ENCODE measurements at regions not wholly inside any gene's neighbourhood (a gene's known extent, or its start where the extent isn't known, plus 50 kb on each side); places are given as distances from the start of the nearest gene placed in this dataset.

DNA sequence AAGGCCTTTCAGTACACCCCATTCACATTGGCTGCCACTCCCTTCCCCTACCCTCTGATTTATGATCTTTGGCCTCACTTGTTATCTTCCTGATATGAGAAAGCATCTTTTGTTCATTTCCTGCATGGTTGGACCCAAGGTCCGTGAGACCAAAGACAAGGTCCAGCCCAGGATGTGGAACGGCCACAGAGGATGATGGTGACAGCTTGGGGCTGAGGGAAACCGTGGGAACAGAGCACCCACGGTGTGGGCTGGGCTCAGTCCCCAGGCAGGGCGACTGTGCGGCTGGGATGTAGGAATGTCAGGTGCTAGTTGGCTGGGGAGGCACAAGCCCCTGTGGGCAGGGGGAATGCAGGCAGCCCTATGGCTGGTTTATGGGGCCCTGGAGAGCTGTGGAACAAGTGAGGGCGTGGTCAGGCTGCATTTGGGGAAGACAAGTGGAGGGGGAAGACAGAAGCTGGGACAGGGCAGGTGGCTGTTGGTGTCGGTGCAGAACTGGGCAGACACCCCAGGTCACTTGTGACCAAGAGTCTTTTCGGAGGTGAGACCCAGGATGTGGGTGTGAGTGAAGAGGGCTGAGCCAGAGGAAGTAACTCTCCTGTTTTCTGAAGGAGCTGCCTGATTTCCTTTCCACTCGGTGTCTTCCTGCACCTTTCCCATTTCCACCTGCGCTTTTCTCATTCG lies 51.7 kb upstream of the IGFBP3 start:
- DNase-seq: no peak

DNA sequence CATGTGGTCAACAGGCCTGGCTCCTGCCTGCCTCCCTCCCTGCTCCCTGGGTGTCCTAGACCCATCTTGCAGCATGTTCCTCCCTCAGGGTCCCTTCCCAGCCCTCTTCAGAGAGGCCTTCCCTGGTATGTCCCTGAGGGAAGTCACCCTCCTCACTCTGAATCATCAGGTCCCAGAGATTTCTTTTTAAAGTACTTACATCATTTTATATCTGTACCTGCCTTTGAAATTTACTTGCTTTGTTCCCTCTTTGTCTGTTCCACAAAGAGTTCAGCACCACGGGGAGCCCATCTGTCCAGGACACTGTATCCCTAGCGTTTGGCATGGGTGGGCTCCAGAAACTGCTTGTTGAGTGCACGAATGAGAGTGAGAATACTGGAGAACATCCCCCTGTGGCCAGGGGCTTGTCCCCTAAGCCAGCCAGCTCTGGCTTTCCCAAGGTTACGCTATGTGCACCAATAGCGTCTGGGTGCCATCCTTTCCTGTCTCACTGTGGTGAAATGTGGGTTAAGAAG lies 50.6 kb upstream of the IGFBP3 start:
- no peak for DNase-seq

DNA sequence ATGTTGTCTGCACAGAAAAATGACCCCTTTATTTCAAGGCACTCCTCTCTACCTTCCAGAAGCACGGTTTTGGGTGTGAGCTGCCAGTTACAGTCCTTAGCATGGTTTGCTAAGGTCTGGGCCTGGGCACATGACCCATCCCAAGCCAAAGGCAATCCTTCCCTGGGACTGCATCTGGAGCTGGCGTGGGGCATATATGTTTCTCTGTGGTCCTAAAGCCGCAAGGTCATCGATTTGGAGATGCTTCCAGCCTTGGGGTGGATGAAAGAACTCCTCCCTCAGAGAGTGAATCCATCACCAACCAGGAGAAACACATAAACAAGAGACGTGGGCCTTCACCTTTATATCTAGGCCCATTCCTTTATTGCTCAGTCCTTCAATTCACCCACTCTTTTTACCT lies 50.1 kb upstream of the IGFBP3 start:
- no peak for DNase-seq
